ENCODE measurements at regions not wholly inside any gene's neighbourhood (a gene's known extent, or its start where the extent isn't known, plus 50 kb on each side); places are given as distances from the start of the nearest gene placed in this dataset.

GRCh38 chr12:107537464-107538119 is 148.0 kb upstream of the PWP1 start:
- TF ChIP-seq CTCF (conservative IDR thresholded peaks at IDR 0.05; ENCODE audit: low read length) (no peak), EZH2phosphoT487 (IDR thresholded peaks at IDR 0.05; ENCODE audit: borderline replicate concordance, low read depth, low read length) (no peak)
